HG02981 (cell line): ENCODE measurements at regions not wholly inside any gene's neighbourhood (a gene's known extent, or its start where the extent isn't known, plus 50 kb on each side); places are given as distances from the start of the nearest gene placed in this dataset.
A peak's percentile ranks its signal among the peaks of the same experiment; 100 is the strongest.

Experiments used
- ATAC-seq: cut with Tn5 transposase; IDR thresholded peaks from one replicate; pipeline ENCODE4 v1.9.1; 2021; ENCODE audit warnings: mild to moderate bottlenecking, moderate library complexity; ENCODE audit not compliant: unreplicated experiment

GRCh38 chr12:88310069-88310468 is 168.0 kb downstream of the TMTC3 start:
- no peak for ATAC-seq

- ATAC-seq = no peak
These were observed 168.6 kb downstream of the TMTC3 start for GRCh38 chr12:88310666-88311065.

- peak; percentile 69 for ATAC-seq
These were observed 171.4 kb downstream of the TMTC3 start for GRCh38 chr12:88313554-88313953.

- ATAC-seq = no peak
These were observed 172.6 kb downstream of the TMTC3 start for GRCh38 chr12:88314706-88315105.

- ATAC-seq = no peak
These were observed 176.6 kb downstream of the TMTC3 start for GRCh38 chr12:88318726-88319125.

GRCh38 chr12:88325076-88325815 is 183.1 kb downstream of the TMTC3 start:
- ATAC-seq = no peak

GRCh38 chr12:88325816-88326189 is 183.7 kb downstream of the TMTC3 start:
- no peak for ATAC-seq

- no peak for ATAC-seq
These were observed 185.2 kb downstream of the TMTC3 start for GRCh38 chr12:88327276-88327675.

GRCh38 chr12:88328090-88328489 is 186.0 kb downstream of the TMTC3 start:
- no peak for ATAC-seq

- ATAC-seq = no peak
These were observed 187.7 kb downstream of the TMTC3 start for GRCh38 chr12:88329833-88330232.

- ATAC-seq = no peak
These were observed 192.2 kb downstream of the TMTC3 start for GRCh38 chr12:88334271-88334670.

- ATAC-seq = no peak
These were observed 194.1 kb downstream of the TMTC3 start for GRCh38 chr12:88336076-88336739.

- no peak for ATAC-seq
These were observed 196.4 kb downstream of the TMTC3 start for GRCh38 chr12:88338486-88338885.

GRCh38 chr12:88339254-88339949 is 197.3 kb downstream of the TMTC3 start:
- ATAC-seq = no peak

GRCh38 chr12:88339966-88340365 is 197.9 kb downstream of the TMTC3 start:
- no peak for ATAC-seq

- ATAC-seq = no peak
These were observed 200.2 kb downstream of the TMTC3 start for GRCh38 chr12:88342251-88342806.

GRCh38 chr12:88351146-88351545 is 209.0 kb downstream of the TMTC3 start:
- no peak for ATAC-seq

- no peak for ATAC-seq
These were observed 212.6 kb downstream of the TMTC3 start for GRCh38 chr12:88354691-88355090.

GRCh38 chr12:88360343-88360742 is 218.2 kb downstream of the TMTC3 start:
- ATAC-seq = no peak

GRCh38 chr12:88361493-88361892 is 218.8 kb downstream of the KITLG start:
- ATAC-seq = no peak

- ATAC-seq = no peak
These were observed 217.8 kb downstream of the KITLG start for GRCh38 chr12:88362439-88362838.

- ATAC-seq = no peak
These were observed 214.9 kb downstream of the KITLG start for GRCh38 chr12:88365403-88365802.
